ENCODE measurements at regions not wholly inside any gene's neighbourhood (a gene's known extent, or its start where the extent isn't known, plus 50 kb on each side); places are given as distances from the start of the nearest gene placed in this dataset.

DNA sequence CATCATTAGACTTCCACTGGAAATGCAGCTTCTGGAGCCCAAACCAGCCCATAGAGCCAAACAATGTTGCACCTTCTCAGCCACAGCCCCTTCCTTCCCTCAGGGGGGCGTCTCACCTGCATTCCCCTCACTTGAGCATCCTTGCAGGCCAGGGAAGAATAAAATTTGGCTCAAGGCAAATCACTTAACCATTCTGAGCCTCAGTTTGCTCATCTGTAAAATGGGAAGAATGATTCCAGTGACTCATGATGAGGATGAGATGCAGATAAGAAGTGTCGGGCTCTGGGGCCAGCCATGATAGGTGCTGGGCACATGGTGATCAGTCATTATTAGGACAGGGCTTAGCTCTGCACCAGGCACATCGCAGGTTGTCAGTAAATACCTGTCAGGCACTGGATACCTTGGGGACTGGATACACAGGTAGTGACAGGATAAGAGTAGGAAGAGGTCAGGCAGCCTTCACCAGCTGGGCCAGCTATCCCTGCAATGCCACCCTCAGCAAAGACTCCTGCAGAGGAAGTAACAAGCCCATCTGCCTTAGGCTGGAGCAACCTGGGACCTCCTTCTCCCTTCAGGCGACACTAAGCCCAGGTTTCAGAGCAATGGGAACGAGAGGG is 208.0 kb upstream of the TNRC6C start:
- WGBS, result 91% methylated on average over 5 of the region's 5 CpGs
- no peak for DNase-seq (ENCODE audit: extremely low spot score)
- no peak overlapping the region for H3K4me3 ChIP-seq (ENCODE audit: low read depth, low read length)
- no peaks in the 10 kb centered on the region for H3K36me3 ChIP-seq (ENCODE audit: insufficient read depth)
- no peak overlapping the region for H3K27ac ChIP-seq (ENCODE audit: low read depth)
- H3K4me1 ChIP-seq (ENCODE audit: insufficient read depth), result no peaks in the 10 kb centered on the region

DNA sequence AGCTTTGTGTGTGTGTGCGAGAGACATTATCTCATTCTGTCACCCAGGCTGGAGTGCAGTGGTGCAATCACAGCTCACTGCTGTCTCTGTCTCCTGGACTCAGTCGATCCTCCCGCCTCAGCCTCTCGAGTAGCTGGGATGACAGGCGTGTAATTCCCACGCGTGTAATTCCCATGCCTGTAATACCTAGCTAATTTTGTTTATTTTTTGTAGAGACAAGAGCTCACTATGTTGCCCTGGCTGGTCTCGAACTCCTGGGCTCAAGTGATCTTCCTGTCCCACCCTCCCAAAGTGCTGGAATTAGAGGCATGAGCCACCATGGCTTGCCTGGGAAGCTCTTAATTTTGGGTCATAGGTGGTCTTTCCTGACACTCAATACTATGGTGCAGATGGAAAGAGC is 205.3 kb upstream of the TNRC6C start:
- Histone ChIP-seq H3K4me1 (ENCODE audit: insufficient read depth) (no peaks in the 10 kb centered on the region), H3K36me3 (ENCODE audit: insufficient read depth) (no peaks in the 10 kb centered on the region), H3K27ac (ENCODE audit: low read depth) (no peak overlapping the region), H3K4me3 (ENCODE audit: low read depth, low read length) (no peak overlapping the region)
- DNase-seq (ENCODE audit: extremely low spot score), result no peak
- whole genome bisulfite sequencing, result 75% methylated on average over 8 of the region's 8 CpGs

DNA sequence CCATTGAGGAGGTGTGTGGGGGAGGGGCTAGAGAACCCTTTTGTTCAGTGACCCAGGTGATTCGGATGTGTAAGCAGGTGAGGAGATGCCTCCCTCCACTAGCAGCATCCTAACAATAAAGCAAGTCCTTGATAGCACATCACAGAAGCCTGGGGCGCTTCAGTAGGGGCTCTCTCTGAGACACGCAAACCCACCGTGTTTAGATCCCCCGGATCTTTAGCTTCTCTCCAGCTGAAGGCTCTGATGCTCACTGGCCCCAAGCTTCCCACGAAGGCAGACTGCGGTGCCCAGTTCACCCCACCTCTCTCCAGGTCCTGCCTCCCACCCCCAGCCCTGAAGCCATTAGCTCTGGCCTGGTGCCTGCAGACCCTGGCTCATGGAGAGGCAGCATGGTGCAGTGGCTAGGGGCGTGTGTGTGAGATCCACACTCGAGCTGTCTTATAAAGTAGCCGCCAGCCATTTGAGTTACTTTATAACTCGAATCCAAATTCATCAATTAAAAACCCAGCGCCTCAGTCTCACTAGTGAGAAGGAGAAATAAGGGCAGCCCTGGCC is 204.7 kb upstream of the TNRC6C start:
- H3K36me3 ChIP-seq (ENCODE audit: insufficient read depth), result no peaks in the 10 kb centered on the region
- WGBS, result 92% methylated on average over 12 of the region's 12 CpGs
- no peak for DNase-seq (ENCODE audit: extremely low spot score)
- H3K27ac ChIP-seq (ENCODE audit: low read depth), result no peak overlapping the region
- H3K4me3 ChIP-seq (ENCODE audit: low read depth, low read length), result no peak overlapping the region
- H3K4me1 ChIP-seq (ENCODE audit: insufficient read depth), result no peaks in the 10 kb centered on the region

DNA sequence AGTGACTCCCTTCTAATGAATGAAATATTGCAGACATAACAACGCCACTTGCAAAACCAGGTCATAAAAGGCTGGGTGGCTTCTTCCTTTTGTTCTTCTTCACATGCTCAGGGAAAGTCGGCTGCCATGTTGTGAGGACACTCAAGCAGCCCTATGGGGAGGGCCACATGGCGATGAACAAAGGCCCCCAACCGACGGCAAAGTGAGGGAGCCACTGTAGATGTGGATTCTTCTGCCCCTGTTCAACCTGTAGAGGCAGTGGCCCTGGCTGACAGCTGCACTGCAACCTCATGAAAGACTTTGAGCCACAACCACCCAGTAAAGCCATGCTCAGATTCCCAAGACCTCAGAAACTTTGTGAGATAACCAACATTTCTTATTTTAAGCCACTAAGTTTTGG is 203.5 kb upstream of the TNRC6C start:
- Histone ChIP-seq H3K4me1 (ENCODE audit: insufficient read depth) (no peaks in the 10 kb centered on the region), H3K4me3 (ENCODE audit: low read depth, low read length) (no peak overlapping the region), H3K36me3 (ENCODE audit: insufficient read depth) (no peaks in the 10 kb centered on the region), H3K27ac (ENCODE audit: low read depth) (no peak overlapping the region)
- no peak for DNase-seq (ENCODE audit: extremely low spot score)
- WGBS, result 96% methylated on average over 5 of the region's 5 CpGs

DNA sequence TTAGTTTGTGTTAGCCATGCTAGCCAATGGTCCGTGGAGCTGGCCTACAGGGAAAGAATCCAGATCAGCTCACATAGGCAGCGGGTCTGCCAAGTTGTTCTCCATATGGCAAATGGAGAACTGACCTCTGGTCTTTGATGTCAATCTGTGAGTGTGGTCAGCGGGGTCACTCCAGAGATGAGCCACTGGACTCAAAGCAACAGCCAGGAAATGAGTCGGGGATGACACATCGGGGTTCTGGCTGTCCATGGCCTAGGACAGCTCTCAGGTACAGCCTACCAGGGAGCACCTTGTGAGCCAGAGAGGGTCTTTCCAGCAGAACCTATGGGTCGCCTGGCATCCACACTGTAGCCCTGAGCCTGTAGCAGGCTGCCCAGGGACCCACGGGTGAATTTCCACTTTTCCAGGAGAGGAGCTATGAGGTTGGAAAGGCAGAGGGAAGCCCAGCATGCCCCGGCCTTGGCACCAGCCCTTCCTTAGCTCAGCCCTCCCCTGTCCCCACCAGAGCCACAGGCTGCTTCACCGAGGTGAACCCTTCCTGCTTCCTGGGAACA is 203.0 kb upstream of the TNRC6C start:
- no peak overlapping the region for H3K4me3 ChIP-seq (ENCODE audit: low read depth, low read length)
- H3K27ac ChIP-seq (ENCODE audit: low read depth), result no peak overlapping the region
- WGBS, result 95% methylated on average over 9 of the region's 9 CpGs
- H3K4me1 ChIP-seq (ENCODE audit: insufficient read depth), result no peaks in the 10 kb centered on the region
- DNase-seq (ENCODE audit: extremely low spot score), result no peak
- H3K36me3 ChIP-seq (ENCODE audit: insufficient read depth), result no peaks in the 10 kb centered on the region

DNA sequence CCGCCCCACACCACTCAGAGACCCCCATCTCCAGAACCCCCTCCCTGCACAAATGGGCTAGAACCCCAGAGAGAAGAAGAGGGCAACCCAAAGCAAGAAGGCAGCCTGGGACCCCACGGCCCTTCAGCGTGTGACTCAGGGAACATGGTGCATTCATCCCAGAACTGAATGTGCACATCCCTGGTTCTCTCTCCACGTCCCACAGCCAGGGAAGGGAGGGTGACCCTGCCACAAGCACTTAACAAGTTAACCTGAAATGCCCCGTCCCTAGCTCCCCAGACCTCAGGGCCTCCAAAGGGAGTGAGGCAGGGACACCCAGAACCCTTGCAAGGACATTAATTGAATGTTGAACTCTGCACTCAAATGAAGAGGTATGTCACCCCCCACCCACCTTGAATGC is 202.5 kb upstream of the TNRC6C start:
- no peak for DNase-seq (ENCODE audit: extremely low spot score)
- Histone ChIP-seq H3K4me1 (ENCODE audit: insufficient read depth) (no peaks in the 10 kb centered on the region), H3K27ac (ENCODE audit: low read depth) (no peak overlapping the region), H3K36me3 (ENCODE audit: insufficient read depth) (no peaks in the 10 kb centered on the region), H3K4me3 (ENCODE audit: low read depth, low read length) (no peak overlapping the region)
- 94% methylated on average over 5 of the region's 5 CpGs for WGBS

DNA sequence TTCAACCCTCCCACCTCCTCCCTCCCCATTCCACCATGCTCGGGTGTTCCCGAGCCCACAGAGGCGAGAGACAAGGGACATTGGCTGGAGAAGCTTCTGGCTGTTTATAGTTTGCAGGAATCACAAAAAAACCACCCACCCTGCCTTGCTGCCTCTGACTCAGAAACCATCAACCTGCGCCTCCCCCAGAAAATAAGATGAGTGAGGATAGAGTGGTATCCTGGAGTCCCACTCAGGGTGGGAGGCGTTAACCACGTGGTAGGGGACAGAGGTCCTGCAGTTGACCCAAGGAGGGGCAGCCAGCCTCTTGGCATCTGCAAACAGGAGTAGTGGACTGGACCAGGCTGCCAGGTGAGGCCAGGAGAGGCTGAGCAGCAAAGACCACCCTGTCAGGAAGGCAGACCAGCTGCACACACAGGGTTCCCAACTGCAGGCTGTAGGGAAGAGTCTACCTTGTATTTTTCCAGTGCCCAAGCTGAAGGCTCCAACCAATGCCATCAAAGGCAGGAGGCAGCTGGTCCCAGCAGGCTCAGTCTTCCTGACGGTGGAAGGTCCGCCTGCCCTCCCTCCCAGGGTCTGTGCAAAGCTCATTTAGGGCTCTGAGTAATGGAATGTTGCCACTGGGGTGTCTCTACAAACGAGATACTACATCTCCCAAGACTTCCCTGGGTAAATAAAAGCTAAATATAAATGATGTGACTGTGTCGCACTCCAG is 201.5 kb upstream of the TNRC6C start:
- Histone ChIP-seq H3K4me1 (ENCODE audit: insufficient read depth) (no peaks in the 10 kb centered on the region), H3K4me3 (ENCODE audit: low read depth, low read length) (no peak overlapping the region), H3K36me3 (ENCODE audit: insufficient read depth) (no peaks in the 10 kb centered on the region), H3K27ac (ENCODE audit: low read depth) (no peak overlapping the region)
- no peak for DNase-seq (ENCODE audit: extremely low spot score)
- WGBS, result 39% methylated on average over 10 of the region's 10 CpGs

DNA sequence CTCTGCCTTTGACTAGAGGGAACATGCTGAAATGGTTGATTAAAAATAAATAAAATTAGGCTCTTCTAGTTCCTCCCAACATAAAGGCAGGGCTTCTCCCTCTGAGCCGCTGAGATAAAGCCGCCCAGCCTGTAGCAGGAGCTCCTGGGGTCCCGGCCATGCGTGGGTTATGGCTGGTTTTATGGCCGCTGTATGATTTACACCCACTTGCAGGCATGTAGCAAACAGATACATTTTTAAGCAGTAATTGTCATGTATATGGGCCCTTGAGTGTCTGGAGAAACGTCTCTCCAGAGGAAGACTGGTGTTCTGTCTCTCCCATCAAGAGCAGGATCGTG is 201.0 kb upstream of the TNRC6C start:
- Histone ChIP-seq H3K4me3 (ENCODE audit: low read depth, low read length) (no peak overlapping the region), H3K36me3 (ENCODE audit: insufficient read depth) (no peaks in the 10 kb centered on the region), H3K27ac (ENCODE audit: low read depth) (no peak overlapping the region), H3K4me1 (ENCODE audit: insufficient read depth) (no peaks in the 10 kb centered on the region)
- 61% methylated on average over 7 of the region's 7 CpGs for WGBS
- DNase-seq (ENCODE audit: extremely low spot score), result no peak

DNA sequence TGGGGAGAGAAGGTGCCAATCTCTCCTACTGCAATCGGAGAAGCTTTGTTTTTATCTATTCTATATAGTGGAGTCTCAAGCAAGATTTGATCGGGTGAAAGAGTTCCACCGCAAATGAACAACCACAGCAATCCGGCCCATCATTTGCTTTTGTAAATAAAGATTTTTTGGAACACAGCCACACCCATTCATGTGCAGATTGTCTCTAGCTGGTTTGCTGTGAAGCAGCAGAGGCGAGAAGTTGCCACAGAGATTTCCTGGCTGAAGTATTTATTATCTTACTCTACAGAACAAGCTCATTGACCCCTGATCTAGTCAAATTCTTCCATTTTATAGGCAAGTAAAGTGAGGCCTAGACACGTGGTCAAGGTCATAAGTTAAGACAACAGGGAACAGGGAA is 195.5 kb upstream of the TNRC6C start:
- Histone ChIP-seq H3K36me3 (ENCODE audit: insufficient read depth) (no peaks in the 10 kb centered on the region), H3K27ac (ENCODE audit: low read depth) (no peak overlapping the region), H3K4me1 (ENCODE audit: insufficient read depth) (no peaks in the 10 kb centered on the region), H3K4me3 (ENCODE audit: low read depth, low read length) (no peak overlapping the region)
- WGBS, result 68% methylated on average over 6 of the region's 6 CpGs
- DNase-seq (ENCODE audit: extremely low spot score), result no peak

DNA sequence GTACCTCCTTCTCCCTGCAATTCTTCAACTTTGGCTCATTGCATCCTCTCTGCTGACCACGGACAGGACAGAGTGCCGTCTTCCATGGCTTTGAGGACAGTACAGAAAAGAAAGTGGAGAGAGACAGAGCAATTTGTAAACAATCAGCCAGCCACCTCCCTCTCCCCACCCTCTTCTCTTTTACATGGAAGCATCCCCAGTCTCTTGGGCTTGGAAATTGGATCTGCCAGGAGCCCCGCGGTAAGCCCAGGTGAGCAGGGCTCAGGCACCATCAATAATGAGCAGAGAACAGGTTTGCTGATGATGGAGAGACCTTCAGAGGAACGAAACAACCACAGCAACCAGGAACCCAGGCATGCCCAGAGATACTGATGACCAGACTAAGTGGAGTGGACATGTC is 194.9 kb upstream of the TNRC6C start:
- no peak overlapping the region for H3K4me3 ChIP-seq (ENCODE audit: low read depth, low read length)
- H3K27ac ChIP-seq (ENCODE audit: low read depth), result no peak overlapping the region
- H3K4me1 ChIP-seq (ENCODE audit: insufficient read depth), result no peaks in the 10 kb centered on the region
- H3K36me3 ChIP-seq (ENCODE audit: insufficient read depth), result no peaks in the 10 kb centered on the region
- DNase-seq (ENCODE audit: extremely low spot score), result no peak
- 68% methylated on average over 5 of the region's 5 CpGs for WGBS

DNA sequence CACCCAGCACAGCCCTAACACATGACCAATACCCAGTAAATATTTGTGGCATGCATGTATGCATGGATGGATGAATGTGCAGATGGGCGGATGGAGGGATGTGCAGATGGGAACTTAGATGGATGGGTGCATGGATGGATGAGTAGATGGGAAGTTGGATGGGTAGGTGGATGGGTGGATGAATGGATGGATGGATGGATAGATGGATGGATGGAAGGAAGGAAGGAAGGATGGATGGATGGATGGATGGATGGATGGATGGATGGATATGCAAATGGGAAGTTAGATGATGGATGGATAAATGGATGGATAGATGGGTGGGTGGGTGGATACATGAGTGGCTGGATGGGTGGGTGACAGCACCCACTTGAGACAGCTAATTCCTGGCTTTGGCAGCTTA is 193.2 kb upstream of the TNRC6C start:
- 99% methylated on average over 1 of the region's 1 CpG for WGBS
- DNase-seq (ENCODE audit: extremely low spot score), result no peak

DNA sequence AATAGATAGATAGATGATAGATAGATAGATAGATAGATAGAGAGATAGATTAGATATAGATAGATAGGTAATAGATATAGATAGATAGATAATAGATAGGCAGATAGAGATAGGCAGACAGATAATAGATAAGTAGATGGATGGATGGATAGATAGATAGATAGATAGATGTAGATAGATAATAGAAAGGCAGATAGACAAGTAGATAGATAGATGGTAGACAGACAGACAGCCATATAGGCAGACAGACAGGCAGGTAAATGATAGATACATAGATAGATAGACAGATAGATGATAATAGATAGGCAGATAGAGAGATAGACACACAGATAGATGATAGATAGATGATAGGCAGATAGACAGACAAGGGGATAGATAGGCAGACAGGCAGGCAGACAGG is 191.4 kb upstream of the TNRC6C start:
- no peak overlapping the region for H3K27ac ChIP-seq (ENCODE audit: low read depth)

More for the DNA sequence above, 193.2 kb upstream of the TNRC6C start:
- Histone ChIP-seq H3K4me3 (ENCODE audit: low read depth, low read length) (no peak overlapping the region), H3K36me3 (ENCODE audit: insufficient read depth) (no peaks in the 10 kb centered on the region), H3K4me1 (ENCODE audit: insufficient read depth) (no peaks in the 10 kb centered on the region), H3K27ac (ENCODE audit: low read depth) (no peak overlapping the region)

DNA sequence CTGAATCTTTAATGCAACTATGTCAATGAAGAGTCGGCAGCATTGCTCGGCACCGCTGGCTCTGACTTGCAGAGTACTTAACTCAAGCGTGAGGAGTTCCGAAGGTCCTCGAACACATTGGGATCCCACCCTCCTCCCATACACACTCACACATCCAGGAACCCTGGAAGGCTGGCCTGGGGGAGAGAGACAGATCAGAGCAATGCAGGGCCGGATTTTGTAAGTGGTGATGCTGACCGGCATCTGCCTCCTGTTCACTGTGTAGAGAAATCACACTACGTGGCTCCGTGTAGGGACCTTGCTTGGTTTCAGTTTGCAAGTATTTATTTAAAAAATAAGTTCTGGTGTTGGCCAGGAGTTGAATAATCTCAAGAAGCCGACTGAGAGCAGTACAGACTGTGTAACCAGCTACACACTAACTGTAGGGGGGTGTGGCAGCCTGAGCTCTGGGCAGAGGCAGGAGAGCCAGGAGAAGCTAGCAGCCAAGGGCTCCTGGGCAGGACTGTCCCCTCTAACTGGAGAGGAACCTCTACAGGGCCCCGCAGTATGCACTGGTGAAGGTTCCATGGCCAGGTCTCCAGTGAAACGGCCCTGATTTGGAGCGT is 190.2 kb upstream of the TNRC6C start:
- H3K4me1 ChIP-seq (ENCODE audit: insufficient read depth), result no peaks in the 10 kb centered on the region
- H3K27ac ChIP-seq (ENCODE audit: low read depth), result no peak overlapping the region
- no peak for DNase-seq (ENCODE audit: extremely low spot score)
- no peak overlapping the region for H3K4me3 ChIP-seq (ENCODE audit: low read depth, low read length)
- H3K36me3 ChIP-seq (ENCODE audit: insufficient read depth), result no peaks in the 10 kb centered on the region
- 63% methylated on average over 14 of the region's 14 CpGs for WGBS

More for the DNA sequence above, 191.4 kb upstream of the TNRC6C start:
- Histone ChIP-seq H3K36me3 (ENCODE audit: insufficient read depth) (no peaks in the 10 kb centered on the region), H3K4me3 (ENCODE audit: low read depth, low read length) (no peak overlapping the region), H3K4me1 (ENCODE audit: insufficient read depth) (no peaks in the 10 kb centered on the region)
- no peak for DNase-seq (ENCODE audit: extremely low spot score)

DNA sequence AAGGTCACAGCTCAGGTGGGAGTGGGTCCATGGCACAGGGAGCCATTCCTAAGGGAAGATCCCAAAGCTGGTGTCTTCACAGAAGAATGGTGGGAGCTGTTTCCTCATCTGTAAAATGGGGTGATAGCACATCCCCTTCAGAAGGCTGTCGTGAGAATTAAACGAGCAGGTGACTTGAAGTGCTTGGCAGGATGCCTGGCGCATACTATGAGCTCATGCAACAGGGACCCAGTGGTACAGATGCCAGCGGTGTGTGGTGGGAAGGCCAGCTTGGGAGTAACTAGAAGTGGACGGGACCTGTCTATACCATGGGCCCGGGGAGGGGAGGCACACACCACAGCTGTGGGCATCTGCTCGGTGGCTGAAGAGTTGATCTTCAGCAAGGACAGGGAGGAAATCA is 189.3 kb upstream of the TNRC6C start:
- H3K4me3 ChIP-seq (ENCODE audit: low read depth, low read length), result no peak overlapping the region
- H3K4me1 ChIP-seq (ENCODE audit: insufficient read depth), result no peaks in the 10 kb centered on the region
- H3K27ac ChIP-seq (ENCODE audit: low read depth), result no peak overlapping the region
- no peak for DNase-seq (ENCODE audit: extremely low spot score)
- H3K36me3 ChIP-seq (ENCODE audit: insufficient read depth), result no peaks in the 10 kb centered on the region
- 81% methylated on average over 7 of the region's 7 CpGs for WGBS
